ENCODE measurements at regions not wholly inside any gene's neighbourhood (a gene's known extent, or its start where the extent isn't known, plus 50 kb on each side); places are given as distances from the start of the nearest gene placed in this dataset.

GRCh38 chr11:112310848-112311247 lies 50.2 kb upstream of the PLET1 start:
- Histone ChIP-seq H3K27me3 (replicated peaks in 2 of 5; ENCODE audit: control insufficient read depth in 4 of 5, insufficient read depth in 5 of 5, low read length in 4 of 5) (no peaks in the 10 kb centered on the region), H3K4me3 (ENCODE audit: control insufficient read depth in 1 of 7, extremely low read depth in 1 of 7, insufficient read depth in 4 of 7, low read depth in 2 of 7, low read length in 6 of 7) (no peak overlapping the region), H3K36me3 (ENCODE audit: control insufficient read depth in 4 of 4, insufficient read depth in 4 of 4, low read length in 3 of 4) (no peaks in the 10 kb centered on the region), H3K9me3 (ENCODE audit: control extremely low read depth in 1 of 5, control insufficient read depth in 4 of 5, insufficient read depth in 2 of 5, low read depth in 1 of 5, low read length in 4 of 5) (peaks cover 0 to 4% (median 0%) of the 10 kb centered on the region in 5 experiments), H3K27ac (ENCODE audit: insufficient read depth in 1 of 2, low read depth in 1 of 2, low read length in 2 of 2, poor library complexity in 1 of 2, severe bottlenecking in 2 of 2) (no peak overlapping the region), H3K4me1 (ENCODE audit: control extremely low read depth in 1 of 4, control insufficient read depth in 4 of 4, insufficient read depth in 4 of 4, low read length in 3 of 4) (peaks cover 0 to 9% (median 2%) of the 10 kb centered on the region in 4 experiments)
- ChIA-PET CTCF (no interaction called here), POLR2A (no interaction called here)
- WGBS (ENCODE audit: insufficient coverage) = 94% methylated on average over 6 of the region's 8 CpGs
- no peak for DNase-seq

GRCh38 chr11:112315057-112315720 lies 54.5 kb upstream of the PLET1 start:
- ChIA-PET CTCF (interaction anchor here (1.1 kb wide), 1 partner anchor 35 kb away, joined by 3 read pairs; no protein-coding TSS in a partner anchor), POLR2A (no interaction called here)
- Histone ChIP-seq H3K4me3 (ENCODE audit: control insufficient read depth in 1 of 7, extremely low read depth in 1 of 7, insufficient read depth in 4 of 7, low read depth in 2 of 7, low read length in 6 of 7) (no peak overlapping the region), H3K27ac (ENCODE audit: insufficient read depth in 1 of 2, low read depth in 1 of 2, low read length in 2 of 2, poor library complexity in 1 of 2, severe bottlenecking in 2 of 2) (no peak overlapping the region), H3K9me3 (ENCODE audit: control extremely low read depth in 1 of 5, control insufficient read depth in 4 of 5, insufficient read depth in 2 of 5, low read depth in 1 of 5, low read length in 4 of 5) (peaks cover 0 to 6% (median 3%) of the 10 kb centered on the region in 5 experiments), H3K4me1 (ENCODE audit: control extremely low read depth in 1 of 4, control insufficient read depth in 4 of 4, insufficient read depth in 4 of 4, low read length in 3 of 4) (peaks cover 0 to 15% (median 3%) of the 10 kb centered on the region in 4 experiments), H3K36me3 (ENCODE audit: control insufficient read depth in 4 of 4, insufficient read depth in 4 of 4, low read length in 3 of 4) (no peaks in the 10 kb centered on the region), H3K27me3 (replicated peaks in 2 of 5; ENCODE audit: control insufficient read depth in 4 of 5, insufficient read depth in 5 of 5, low read length in 4 of 5) (no peaks in the 10 kb centered on the region)
- 94% methylated on average over 6 of the region's 8 CpGs for WGBS (ENCODE audit: insufficient coverage)
- no peak for DNase-seq

GRCh38 chr11:112315861-112316739 lies 55.4 kb upstream of the PLET1 start:
- ChIA-PET POLR2A (no interaction called here), CTCF (interaction anchor here (0.8 to 1.1 kb wide), 2 partner anchors 10 to 36 kb away, joined by 3 read pairs; no protein-coding TSS in a partner anchor)
- Histone ChIP-seq H3K27ac (ENCODE audit: insufficient read depth in 1 of 2, low read depth in 1 of 2, low read length in 2 of 2, poor library complexity in 1 of 2, severe bottlenecking in 2 of 2) (no peak overlapping the region), H3K4me1 (ENCODE audit: control extremely low read depth in 1 of 4, control insufficient read depth in 4 of 4, insufficient read depth in 4 of 4, low read length in 3 of 4) (peaks cover 2 to 15% (median 8%) of the 10 kb centered on the region in 4 experiments), H3K36me3 (ENCODE audit: control insufficient read depth in 4 of 4, insufficient read depth in 4 of 4, low read length in 3 of 4) (no peaks in the 10 kb centered on the region), H3K27me3 (replicated peaks in 2 of 5; ENCODE audit: control insufficient read depth in 4 of 5, insufficient read depth in 5 of 5, low read length in 4 of 5) (no peaks in the 10 kb centered on the region), H3K9me3 (ENCODE audit: control extremely low read depth in 1 of 5, control insufficient read depth in 4 of 5, insufficient read depth in 2 of 5, low read depth in 1 of 5, low read length in 4 of 5) (peaks cover 0 to 6% (median 3%) of the 10 kb centered on the region in 5 experiments), H3K4me3 (ENCODE audit: control insufficient read depth in 1 of 7, extremely low read depth in 1 of 7, insufficient read depth in 4 of 7, low read depth in 2 of 7, low read length in 6 of 7) (no peak overlapping the region)
- WGBS (ENCODE audit: insufficient coverage) = 93% methylated on average over 8 of the region's 11 CpGs
- no peak for DNase-seq

- Histone ChIP-seq H3K4me3 (ENCODE audit: control insufficient read depth in 1 of 7, extremely low read depth in 1 of 7, insufficient read depth in 4 of 7, low read depth in 2 of 7, low read length in 6 of 7) (no peak overlapping the region), H3K27me3 (replicated peaks in 2 of 5; ENCODE audit: control insufficient read depth in 4 of 5, insufficient read depth in 5 of 5, low read length in 4 of 5) (no peaks in the 10 kb centered on the region), H3K9me3 (ENCODE audit: control extremely low read depth in 1 of 5, control insufficient read depth in 4 of 5, insufficient read depth in 2 of 5, low read depth in 1 of 5, low read length in 4 of 5) (peaks cover 0 to 6% (median 3%) of the 10 kb centered on the region in 5 experiments), H3K27ac (ENCODE audit: insufficient read depth in 1 of 2, low read depth in 1 of 2, low read length in 2 of 2, poor library complexity in 1 of 2, severe bottlenecking in 2 of 2) (no peak overlapping the region), H3K36me3 (ENCODE audit: control insufficient read depth in 4 of 4, insufficient read depth in 4 of 4, low read length in 3 of 4) (no peaks in the 10 kb centered on the region), H3K4me1 (ENCODE audit: control extremely low read depth in 1 of 4, control insufficient read depth in 4 of 4, insufficient read depth in 4 of 4, low read length in 3 of 4) (peaks cover 6 to 23% (median 17%) of the 10 kb centered on the region in 4 experiments)
- DNase-seq = no peak
- WGBS (ENCODE audit: insufficient coverage) = 100% methylated on average over 3 of the region's 4 CpGs
- CTCF ChIA-PET = interaction anchor here (0.8 kb wide), 1 partner anchor 11 kb away, joined by 3 read pairs; no protein-coding TSS in a partner anchor
- POLR2A ChIA-PET = no interaction called here
Measured at GRCh38 chr11:112316971-112317370, 56.3 kb upstream of the PLET1 start.

GRCh38 chr11:112318184-112318591 lies 57.5 kb upstream of the PLET1 start:
- peak; percentile 38 to 78 (median 74) for DNase-seq
- Histone ChIP-seq H3K9me3 (ENCODE audit: control extremely low read depth in 1 of 5, control insufficient read depth in 4 of 5, insufficient read depth in 2 of 5, low read depth in 1 of 5, low read length in 4 of 5) (peaks cover 0 to 6% (median 3%) of the 10 kb centered on the region in 5 experiments), H3K27ac (ENCODE audit: insufficient read depth in 1 of 2, low read depth in 1 of 2, low read length in 2 of 2, poor library complexity in 1 of 2, severe bottlenecking in 2 of 2) (no peak overlapping the region), H3K4me1 (ENCODE audit: control extremely low read depth in 1 of 4, control insufficient read depth in 4 of 4, insufficient read depth in 4 of 4, low read length in 3 of 4) (peaks cover 6 to 30% (median 21%) of the 10 kb centered on the region in 4 experiments), H3K36me3 (ENCODE audit: control insufficient read depth in 4 of 4, insufficient read depth in 4 of 4, low read length in 3 of 4) (no peaks in the 10 kb centered on the region), H3K27me3 (replicated peaks in 2 of 5; ENCODE audit: control insufficient read depth in 4 of 5, insufficient read depth in 5 of 5, low read length in 4 of 5) (no peaks in the 10 kb centered on the region), H3K4me3 (ENCODE audit: control insufficient read depth in 1 of 7, extremely low read depth in 1 of 7, insufficient read depth in 4 of 7, low read depth in 2 of 7, low read length in 6 of 7) (no peak overlapping the region)
- WGBS (ENCODE audit: insufficient coverage) = no CpG with 5 or more reads among the region's 1 CpG
- CTCF ChIA-PET = no interaction called here
- POLR2A ChIA-PET = interaction anchor here (0.6 kb wide), 1 partner anchor 74 kb away, joined by 3 read pairs; no protein-coding TSS in a partner anchor

- Histone ChIP-seq H3K27ac (ENCODE audit: insufficient read depth in 1 of 2, low read depth in 1 of 2, low read length in 2 of 2, poor library complexity in 1 of 2, severe bottlenecking in 2 of 2) (no peak overlapping the region), H3K27me3 (replicated peaks in 2 of 5; ENCODE audit: control insufficient read depth in 4 of 5, insufficient read depth in 5 of 5, low read length in 4 of 5) (no peaks in the 10 kb centered on the region), H3K4me1 (ENCODE audit: control extremely low read depth in 1 of 4, control insufficient read depth in 4 of 4, insufficient read depth in 4 of 4, low read length in 3 of 4) (peaks cover 6 to 30% (median 21%) of the 10 kb centered on the region in 4 experiments), H3K9me3 (ENCODE audit: control extremely low read depth in 1 of 5, control insufficient read depth in 4 of 5, insufficient read depth in 2 of 5, low read depth in 1 of 5, low read length in 4 of 5) (peaks cover 0 to 6% (median 3%) of the 10 kb centered on the region in 5 experiments), H3K4me3 (ENCODE audit: control insufficient read depth in 1 of 7, extremely low read depth in 1 of 7, insufficient read depth in 4 of 7, low read depth in 2 of 7, low read length in 6 of 7) (no peak overlapping the region), H3K36me3 (ENCODE audit: control insufficient read depth in 4 of 4, insufficient read depth in 4 of 4, low read length in 3 of 4) (no peaks in the 10 kb centered on the region)
- WGBS (ENCODE audit: insufficient coverage) = 100% methylated on average over 1 of the region's 1 CpG
- DNase-seq = no peak
- ChIA-PET CTCF (no interaction called here), POLR2A (interaction anchor here (0.6 kb wide), 1 partner anchor 75 kb away, joined by 3 read pairs; no protein-coding TSS in a partner anchor)
Measured at GRCh38 chr11:112318661-112319060, 58.0 kb upstream of the PLET1 start.
